RCC 7860 (cell line): ENCODE measurements at regions not wholly inside any gene's neighbourhood (a gene's known extent, or its start where the extent isn't known, plus 50 kb on each side); places are given as distances from the start of the nearest gene placed in this dataset.
"Not testable (repeated sequence)": the region's sequence is repeated elsewhere in the genome, so short reads cannot be mapped to it uniquely, and the experiment has no call there.

Experiments
- DNase-seq: peaks from one replicate; pipeline ENCODE4 v3.0.0-alpha.2; 2015; ENCODE audit warnings: low spot score
- FAIRE-seq: peaks from 2 replicates; lab custom pipeline; 2012; peaks lifted over from hg19 to GRCh38; lab: Jason Lieb, UNC

DNA sequence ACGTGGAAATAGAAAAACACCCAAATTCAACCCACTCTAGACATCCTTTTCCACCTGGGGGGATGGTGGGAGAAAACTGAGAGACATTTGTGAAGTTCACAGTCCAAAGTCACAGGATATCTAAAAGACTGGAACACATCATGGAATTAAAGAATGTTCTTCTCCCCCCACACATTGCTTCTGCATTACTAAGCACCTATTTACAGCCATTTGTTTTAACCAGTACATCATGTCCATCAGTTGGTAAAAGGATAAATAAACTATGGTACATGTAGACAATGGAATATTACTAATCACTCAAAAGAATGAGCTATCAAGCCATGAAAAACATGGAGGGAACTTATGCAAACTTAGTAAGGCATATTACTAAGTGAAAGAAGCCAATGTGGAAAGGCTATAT lies 185.5 kb upstream of the ANXA10 start:
- FAIRE-seq (no peak), DNase-seq (no peak)

DNA sequence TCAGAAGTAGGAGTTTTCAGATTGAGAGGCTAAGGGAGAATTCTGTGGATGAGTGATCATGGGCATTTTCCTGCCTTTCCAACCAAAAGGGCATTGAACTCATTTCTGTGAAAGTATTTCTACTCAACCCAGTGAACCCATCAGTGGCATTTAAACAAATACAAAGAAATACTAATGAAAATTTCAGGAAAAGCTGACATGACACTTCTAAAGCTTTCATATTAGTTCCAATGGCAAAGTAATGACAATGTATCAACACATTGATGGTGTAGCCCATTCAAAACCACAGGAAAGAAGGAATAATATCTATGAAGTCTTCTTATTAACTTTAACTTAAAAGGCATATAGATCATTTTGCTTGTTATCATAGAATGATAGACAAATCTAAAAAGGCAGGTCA lies 183.5 kb upstream of the ANXA10 start:
- DNase-seq (no peak), FAIRE-seq (no peak)

DNA sequence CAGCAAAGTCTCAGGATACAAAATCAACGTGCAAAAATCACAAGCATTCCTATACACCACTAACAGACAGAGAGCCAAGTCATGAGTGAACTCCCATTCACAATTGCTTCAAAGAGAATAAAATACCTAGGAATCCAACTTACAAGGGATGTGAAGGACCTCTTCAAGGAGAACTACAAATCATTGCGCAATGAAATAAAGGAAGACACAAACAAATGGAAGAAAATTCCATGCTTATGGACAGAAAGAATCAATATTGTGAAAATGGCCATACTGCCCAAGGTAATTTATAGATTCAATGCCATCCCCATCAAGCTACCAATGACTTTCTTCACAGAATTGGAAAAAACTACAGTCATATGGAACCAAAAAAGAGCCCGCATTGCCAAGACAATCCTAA lies 179.8 kb upstream of the ANXA10 start:
- FAIRE-seq, DNase-seq: not testable (repeated sequence)

DNA sequence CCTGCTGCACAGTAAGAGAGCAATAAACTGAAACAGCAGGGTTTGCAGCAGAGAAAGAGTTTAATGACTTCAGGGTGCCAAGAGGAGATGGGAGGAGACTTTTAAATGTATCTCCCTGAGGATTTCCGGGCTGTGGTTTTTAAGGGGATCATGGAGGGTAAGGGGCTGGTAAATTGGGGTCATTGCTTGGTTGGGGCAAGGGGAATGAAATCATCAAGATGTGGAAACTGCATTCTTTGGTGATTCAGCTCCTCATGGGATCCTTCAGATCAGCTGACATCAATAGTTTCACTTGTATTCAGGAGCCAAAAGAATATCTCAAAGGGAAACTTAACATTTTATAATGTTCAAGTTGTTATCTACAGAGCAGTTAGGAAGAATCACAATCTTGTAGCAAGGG lies 174.3 kb upstream of the ANXA10 start:
- no peak for DNase-seq
- no peak for FAIRE-seq

DNA sequence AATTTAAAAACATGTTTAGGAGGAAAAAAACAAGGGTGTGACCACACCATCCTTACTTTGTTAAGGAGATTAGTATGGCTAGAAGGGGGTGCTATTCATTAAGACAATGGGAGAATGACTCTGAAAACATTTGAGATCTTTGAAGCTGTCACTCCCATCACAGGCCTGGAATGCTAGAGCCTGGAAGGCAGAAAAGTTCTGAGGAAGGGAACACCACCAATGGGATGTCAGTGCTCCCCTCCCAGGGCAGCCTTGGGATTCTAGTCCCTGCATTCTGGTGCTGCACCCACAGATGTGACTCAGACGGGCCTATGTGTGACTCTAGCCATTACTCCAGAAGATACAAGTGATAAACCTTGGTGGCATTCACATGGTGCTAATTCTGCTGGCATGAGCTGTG lies 162.2 kb upstream of the ANXA10 start:
- DNase-seq: no peak

DNA sequence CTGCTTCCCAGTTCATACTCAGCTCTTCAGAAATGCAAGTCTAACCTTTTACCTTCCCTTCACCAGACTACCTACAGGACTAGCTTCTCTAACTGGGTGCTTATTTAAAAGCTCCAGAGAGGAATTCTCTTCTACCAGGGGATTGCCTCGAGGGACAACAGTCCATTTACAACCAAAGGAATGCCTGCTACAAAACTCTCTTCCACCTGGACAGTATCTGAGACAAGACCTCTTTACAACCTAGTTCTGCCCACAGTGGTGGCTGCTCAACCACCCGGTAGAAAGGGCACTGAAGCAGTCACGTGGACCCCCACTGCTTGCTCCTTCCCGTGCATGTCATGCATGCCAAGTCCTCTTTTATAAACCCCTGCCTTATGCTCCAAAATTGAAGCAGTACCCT lies 158.1 kb upstream of the ANXA10 start:
- no peak for DNase-seq
- FAIRE-seq: no peak

More for the DNA sequence above, 162.2 kb upstream of the ANXA10 start:
- FAIRE-seq: no peak

DNA sequence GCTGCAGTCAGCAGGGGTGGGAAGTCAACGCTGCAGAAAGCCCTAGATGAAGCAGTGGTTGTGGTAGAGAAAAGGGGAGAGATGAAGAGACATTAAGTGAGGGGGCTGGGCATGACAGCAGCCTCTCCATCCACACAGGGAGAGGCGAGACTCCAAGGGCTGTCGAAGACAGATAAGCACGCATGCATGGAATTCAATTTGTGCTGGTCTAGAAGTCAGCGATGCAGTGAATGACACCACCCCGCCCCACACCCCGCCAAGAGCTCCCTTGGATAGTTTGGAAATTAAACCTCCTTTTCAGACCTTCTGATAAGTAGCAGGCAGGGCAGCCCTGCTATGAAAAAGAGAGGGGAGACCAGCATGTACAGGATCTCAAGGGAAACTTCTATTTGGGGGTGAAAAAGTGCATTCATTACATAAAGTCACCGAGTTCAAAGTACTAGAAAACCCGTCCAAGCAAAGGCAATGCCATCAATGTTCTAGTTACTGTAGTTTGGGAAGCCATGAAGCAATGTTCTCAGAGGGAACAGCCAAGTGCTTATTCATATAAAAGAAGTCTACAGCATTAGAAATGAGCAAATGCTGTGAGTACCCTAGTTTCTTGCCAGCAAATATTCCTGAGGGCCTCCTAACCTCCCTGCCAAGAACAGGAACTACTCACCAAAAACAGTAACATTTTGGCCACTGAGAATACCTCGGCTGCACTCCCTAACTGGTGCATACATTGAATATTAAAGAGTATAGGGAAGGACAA lies 152.3 kb upstream of the ANXA10 start:
- FAIRE-seq: no peak

DNA sequence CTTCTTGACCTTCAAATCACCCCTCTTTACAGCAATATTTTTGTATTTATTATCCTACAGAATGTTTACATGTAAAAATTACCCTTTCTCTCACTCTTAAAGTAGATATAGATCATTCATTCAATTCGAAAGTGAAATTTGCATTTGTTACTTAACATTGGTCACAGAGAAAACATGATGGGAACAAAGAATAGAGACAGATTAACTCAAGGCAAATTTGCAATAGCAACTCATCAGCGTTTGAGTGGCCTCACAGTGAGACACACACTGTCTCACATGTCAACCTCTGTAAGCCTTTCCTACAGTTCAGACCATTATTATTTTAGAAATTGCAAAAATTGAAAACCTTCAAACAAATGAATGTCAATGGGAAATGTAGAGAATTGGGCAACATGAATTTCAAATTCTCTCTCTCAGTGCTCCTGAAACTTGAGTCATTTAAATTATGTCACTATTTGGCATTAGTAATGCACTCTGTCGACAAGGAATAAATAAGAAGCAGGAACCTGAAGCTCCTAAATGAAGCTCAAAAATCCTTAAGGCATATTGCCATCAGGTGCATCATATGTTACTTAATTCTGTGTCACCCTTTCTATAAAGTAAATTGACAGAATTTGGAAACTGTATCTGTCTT lies 148.3 kb upstream of the ANXA10 start:
- FAIRE-seq (no peak), DNase-seq (no peak)

More for the DNA sequence above, 152.3 kb upstream of the ANXA10 start:
- no peak for DNase-seq

DNA sequence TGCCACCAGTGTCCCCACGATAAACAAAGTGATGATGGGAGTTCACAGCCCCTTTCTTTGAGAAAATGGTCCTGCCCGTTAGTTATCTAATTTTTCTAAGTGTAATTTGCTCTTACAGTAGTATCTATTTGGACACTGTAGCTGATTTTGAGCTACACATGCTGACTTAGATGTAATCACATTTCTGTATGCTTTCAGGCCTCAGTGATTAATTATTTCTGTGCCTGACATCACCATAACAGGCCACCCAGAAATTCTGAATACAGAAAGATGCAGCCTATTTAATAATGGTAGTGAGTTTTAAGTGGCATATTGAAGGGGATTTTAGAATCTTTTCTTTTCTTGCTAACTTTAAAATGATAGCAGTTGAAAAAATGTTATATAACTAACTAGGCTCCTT lies 147.6 kb upstream of the ANXA10 start:
- FAIRE-seq (no peak), DNase-seq (no peak)

DNA sequence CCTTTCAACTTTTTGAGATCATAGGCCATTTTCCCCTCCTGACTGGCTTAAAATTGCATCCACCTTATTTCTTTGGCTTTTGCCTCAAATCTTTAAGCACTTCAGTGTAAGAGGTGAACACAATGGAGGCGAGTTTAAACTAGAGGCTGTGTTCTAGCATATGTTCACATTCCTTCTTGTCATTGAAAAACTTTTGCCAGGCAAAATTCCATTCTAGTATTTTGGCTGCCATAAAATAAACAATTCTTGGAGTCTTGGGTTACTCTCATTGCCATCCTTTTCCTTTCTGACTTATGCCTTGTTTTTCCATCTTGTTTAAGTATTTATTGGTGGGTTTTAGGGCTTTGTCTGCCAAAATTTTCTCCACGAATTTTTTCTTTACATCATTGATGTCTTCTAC lies 137.3 kb upstream of the ANXA10 start:
- no peak for FAIRE-seq
- DNase-seq: no peak

DNA sequence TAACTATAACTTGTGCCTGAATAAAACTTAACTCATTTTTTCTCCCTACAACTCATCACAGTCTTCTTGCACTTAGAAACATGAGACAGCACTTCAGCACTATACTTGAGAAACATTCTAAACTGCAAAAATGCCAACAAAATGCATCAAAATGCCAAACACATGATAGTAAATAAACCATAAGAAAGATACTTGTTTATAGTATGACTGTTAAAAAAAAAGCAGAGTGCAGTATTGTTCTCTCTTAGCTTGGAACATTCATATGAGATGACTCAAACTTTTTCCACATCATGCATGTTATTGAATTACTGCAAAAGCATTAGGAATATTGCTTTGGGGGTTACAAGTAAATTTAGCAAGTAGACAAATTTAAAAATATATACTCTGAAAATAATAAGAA lies 135.7 kb upstream of the ANXA10 start:
- no peak for DNase-seq
- no peak for FAIRE-seq

DNA sequence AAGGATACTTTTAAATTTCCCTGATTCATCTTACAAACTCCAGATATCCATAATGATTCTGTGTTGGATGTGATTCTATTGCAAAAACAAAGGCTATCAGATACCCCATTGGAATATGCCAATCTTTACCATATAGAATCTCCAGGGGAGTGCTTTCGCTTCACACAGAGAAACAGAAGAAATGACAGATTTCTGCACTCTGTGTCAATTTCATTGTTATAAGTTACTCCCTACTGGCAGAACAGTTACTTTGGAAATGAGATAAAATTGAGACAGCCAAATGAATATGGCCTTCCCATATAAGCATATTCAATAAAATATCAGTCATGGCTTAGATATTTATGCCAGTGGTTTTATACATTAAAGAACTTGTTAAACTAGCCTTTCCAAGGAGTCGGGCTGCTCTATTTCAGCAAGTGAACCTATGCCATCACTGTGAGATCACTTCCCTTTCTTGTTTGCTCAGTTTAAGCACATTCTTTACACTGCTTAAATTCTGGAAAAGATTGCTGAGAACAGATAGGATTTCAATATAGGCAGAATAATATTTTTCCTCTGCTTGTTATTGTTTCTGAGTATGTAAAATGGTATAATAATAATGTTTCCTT lies 127.5 kb upstream of the ANXA10 start:
- no peak for FAIRE-seq

DNA sequence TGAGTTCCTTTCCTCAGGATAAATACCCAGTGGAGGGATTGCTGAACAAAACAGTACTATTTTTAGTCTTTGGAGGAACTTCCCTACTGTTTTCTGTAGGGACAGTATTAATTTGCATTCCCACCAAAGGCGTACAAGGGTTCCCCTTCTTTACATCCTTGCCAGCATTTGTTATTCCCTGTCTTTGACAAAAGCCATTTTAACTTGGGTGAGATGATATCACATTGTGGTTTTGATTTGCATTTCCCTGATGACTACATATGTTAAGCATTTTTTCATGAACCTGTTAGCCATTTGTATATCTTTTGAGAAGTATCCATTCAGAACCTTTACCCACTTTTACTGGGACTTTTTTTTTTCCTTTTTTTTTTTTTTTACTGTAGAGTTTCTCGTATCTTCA lies 126.2 kb upstream of the ANXA10 start:
- DNase-seq (no peak), FAIRE-seq (no peak)

More for the DNA sequence above, 127.5 kb upstream of the ANXA10 start:
- no peak for DNase-seq

DNA sequence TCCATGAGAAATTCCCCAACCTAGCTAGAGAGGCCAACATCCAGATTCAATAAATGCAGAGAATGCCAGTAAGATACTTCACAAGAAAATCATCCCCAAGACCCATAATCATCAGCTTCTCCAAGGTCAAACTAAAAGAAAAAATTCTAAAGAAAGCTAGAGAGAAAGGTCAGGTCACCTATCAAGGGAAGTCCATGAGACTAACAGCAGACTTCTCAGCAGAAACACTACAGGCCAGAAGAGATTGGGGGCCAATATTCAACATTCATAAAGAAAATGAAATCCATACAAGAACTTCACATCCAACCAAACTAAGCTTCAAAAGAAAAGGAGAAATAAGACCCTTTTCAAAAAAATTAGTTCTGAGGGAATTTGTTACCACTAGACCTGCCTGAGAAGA lies 118.8 kb upstream of the ANXA10 start:
- DNase-seq (no peak), FAIRE-seq (no peak)

DNA sequence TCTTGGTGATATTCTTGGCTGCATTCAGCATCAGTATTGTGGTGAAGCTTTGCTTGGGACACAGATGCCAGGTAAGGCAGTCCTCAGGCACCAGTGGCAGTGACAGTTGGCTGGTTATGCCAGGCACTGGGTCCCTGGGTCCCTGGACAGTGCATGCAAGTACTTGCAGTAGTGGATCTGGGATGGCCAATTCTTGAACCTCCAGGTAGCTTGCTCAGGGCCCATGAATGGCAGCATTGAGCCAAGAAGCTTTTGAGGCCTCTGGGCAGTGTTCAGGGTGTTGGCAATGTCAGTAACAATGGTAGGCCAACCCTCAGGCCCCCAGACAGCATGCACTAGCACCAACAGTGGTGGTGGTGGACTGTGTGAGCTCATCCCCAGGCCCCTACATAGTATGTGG lies 106.8 kb upstream of the ANXA10 start:
- FAIRE-seq (no peak), DNase-seq (no peak)

DNA sequence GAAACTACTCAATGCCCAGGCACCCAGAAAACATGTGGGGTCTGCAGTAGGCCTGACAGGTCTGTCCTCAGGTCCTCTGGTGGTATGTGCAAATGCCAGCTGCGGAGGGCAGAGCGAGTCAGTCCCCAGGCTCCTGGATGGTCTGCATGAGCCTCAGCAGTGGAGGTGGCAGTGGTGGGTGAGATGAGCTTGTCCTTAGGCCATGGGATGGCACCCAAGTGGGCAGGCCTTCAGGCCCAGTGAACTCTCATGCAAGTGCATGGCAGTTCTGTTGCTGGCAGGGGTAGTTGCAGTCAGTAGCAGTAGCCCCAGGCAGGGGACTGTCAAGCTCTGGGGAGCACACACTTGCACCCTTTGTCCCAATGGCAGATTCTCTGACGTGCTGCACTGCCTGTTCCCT lies 106.3 kb upstream of the ANXA10 start:
- FAIRE-seq: no peak

DNA sequence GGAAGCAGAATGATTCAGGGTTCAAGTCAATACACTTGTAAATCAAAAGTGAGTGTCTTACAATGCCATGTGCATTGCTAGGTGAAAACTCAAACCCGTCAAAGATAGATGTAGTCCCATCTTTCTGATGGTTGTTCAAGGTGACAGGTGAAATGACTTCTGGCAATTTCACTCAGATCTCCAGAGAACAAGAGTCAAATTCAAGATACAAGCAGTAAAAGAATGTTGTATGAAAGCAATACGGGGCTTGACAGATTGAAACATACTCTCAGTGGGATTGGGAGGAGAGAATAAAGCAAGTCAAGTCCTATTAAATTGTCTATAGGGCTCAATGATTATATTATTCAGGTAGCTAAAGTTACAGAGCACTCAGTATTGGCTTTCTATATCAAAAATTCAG lies 105.1 kb upstream of the ANXA10 start:
- DNase-seq: no peak
- FAIRE-seq: no peak

More for the DNA sequence above, 106.3 kb upstream of the ANXA10 start:
- no peak for DNase-seq

DNA sequence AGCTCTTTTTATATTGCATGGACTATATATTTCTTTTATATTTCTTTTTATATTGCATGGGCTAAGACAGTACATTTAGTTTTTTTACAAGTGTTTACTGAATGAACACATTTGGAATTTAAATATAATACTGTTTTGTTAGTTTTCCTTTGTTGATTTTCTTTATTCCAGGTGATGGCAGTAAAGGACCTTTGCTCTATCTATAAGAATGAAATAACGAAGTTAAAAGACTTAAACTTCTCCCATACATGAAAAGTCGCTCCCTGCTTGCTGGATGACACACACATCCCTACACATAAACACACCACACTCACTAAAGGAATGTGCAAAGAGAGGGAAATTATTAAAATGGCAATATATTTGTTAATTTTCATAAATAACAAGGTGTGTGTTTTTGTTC lies 102.5 kb upstream of the ANXA10 start:
- no peak for FAIRE-seq

DNA sequence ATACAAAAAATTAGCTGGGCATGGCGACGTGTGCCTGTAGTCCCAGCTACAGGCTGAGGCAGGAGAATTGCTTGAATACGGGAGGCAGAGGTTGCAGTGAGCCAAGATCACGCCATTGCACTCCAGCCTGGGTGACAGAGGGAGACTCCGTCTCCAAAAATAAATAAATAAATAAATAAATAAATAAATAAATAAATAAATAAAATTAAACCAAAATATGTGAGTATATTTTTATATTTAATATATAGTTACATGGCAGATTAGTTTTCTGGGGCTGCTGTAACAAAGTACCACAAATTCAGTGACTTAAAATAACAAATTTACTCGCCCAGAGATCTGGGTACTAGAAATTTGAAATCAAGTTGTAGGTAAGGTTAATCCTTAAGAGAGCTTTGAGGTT lies 84.2 kb upstream of the ANXA10 start:
- not testable (repeated sequence) for FAIRE-seq

More for the DNA sequence above, 102.5 kb upstream of the ANXA10 start:
- no peak for DNase-seq

DNA sequence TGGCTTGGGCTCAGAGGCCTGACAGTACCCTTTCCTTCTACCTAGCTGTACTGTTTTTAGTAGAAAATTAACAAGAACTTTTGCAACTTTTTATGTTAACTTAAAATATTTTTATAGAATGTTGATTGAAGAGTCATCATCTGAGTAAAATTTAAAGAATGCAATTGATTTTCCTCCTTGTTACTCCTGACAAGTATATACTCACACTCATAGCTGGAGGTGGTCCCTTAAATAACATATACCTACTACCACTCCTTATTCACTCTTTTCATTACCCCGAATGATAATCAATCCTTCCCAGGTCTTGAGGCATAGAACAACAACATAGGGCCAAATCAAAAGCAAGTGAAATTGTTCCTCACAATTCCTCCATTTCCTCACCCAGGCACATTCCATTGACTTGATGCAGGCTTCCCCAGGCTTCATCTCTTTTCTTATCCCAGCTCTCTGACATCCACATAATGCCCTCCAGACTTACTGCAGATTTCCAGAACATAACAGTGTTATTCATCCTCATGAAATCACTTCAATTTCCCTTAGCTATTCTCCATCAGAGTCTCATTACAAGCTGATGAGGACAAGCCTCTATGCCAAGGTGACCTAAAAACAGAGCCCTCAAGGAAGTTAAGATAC lies 73.2 kb upstream of the ANXA10 start:
- no peak for DNase-seq
- FAIRE-seq: no peak

More for the DNA sequence above, 84.2 kb upstream of the ANXA10 start:
- not testable (repeated sequence) for DNase-seq

DNA sequence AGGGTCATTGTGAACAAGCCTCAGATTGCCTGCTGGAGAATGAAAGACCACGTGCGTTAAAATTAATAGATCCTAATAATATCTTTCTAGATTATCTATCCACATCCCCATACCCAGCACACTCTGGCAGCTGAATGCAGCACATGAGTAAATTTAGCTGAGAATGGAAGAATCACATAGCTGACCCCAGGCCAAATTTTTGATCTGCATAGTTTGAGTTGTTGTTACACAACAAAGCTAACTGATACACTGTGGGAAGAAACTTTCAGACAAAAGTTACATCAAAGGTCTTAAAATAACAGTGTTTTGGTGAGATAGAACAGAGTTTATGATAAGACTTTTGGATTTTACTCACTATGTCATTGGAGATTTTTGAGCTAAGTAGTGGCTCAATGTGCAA lies 72.4 kb upstream of the ANXA10 start:
- no peak for DNase-seq
- no peak for FAIRE-seq

DNA sequence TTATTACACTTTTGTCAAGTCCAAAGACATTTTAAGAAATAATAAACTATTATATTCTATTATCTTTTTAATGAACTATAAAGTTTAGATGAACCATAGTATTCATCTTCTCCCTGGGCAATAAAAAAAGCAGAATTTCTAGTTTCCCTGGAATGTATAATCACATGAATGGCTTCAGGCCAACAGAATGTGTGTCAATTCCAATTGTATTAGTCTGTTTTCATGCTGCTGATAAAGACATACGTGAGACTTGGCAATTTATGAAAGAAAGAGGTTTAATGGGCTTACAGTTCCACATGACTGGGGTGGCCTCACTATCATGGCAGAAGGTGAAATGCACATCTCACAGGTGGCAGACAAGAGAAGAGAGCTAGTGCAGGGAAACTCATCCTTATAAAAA lies 70.7 kb upstream of the ANXA10 start:
- DNase-seq: no peak
- no peak for FAIRE-seq
